ENCODE measurements at regions not wholly inside any gene's neighbourhood (a gene's known extent, or its start where the extent isn't known, plus 50 kb on each side); places are given as distances from the start of the nearest gene placed in this dataset.
A peak's percentile ranks its signal among the peaks of the same experiment; 100 is the strongest.

DNA sequence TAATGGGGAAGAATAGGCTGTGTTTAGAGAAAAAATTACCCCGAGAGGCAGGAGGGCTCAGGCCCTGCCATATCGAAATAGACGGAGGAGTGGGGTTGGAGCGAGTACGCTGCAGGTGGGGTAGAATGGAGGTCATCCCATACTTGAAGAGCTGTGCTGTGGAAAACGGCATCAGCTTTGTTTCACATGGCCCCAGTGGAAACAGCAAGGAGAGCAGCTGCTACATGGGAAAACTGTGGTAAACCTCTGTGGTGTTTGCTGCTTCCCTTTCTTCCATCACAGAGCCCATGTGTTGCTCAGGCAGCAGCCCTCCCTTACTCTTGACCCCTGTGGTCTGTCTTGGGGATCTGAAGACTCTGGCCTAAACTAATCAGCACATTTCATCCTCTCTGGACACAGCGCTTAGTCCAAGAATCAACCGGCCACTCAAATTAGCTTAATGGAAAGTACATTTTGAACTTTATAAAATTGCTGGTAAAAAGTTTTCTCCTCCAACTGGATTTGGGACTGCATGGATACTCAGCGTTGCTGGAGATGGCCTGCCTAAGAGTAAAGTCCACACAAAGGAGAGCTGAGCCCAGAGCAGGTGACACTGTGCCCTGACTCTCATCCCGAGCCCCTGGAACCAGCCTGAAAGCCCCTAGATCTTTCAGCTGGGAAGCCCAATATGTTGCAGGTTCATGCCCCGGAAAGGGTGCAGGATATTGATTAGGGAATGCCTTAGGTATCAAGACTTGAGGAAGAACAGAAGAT is 127.1 kb upstream of the GADD45A start:
- no peak for TF ChIP-seq POLR2A (IDR thresholded peaks at IDR 0.05)
- no peak for DNase-seq (ENCODE audit: low spot score in 2 of 2)
- no peaks in the 10 kb centered on the region for H3K4me1 ChIP-seq
- peak overlapping the region in 1 of 2 donors; percentile 75 for H3K27ac ChIP-seq
- no peaks in the 10 kb centered on the region for H3K9me3 ChIP-seq
- H3K4me3 ChIP-seq, result no peak overlapping the region
- no peaks in the 10 kb centered on the region for H3K27me3 ChIP-seq
- H3K36me3 ChIP-seq, result no peaks in the 10 kb centered on the region
- intact Hi-C loops (cut with DNase I; ENCODE audit: low total_unique reads), result no loop called here

DNA sequence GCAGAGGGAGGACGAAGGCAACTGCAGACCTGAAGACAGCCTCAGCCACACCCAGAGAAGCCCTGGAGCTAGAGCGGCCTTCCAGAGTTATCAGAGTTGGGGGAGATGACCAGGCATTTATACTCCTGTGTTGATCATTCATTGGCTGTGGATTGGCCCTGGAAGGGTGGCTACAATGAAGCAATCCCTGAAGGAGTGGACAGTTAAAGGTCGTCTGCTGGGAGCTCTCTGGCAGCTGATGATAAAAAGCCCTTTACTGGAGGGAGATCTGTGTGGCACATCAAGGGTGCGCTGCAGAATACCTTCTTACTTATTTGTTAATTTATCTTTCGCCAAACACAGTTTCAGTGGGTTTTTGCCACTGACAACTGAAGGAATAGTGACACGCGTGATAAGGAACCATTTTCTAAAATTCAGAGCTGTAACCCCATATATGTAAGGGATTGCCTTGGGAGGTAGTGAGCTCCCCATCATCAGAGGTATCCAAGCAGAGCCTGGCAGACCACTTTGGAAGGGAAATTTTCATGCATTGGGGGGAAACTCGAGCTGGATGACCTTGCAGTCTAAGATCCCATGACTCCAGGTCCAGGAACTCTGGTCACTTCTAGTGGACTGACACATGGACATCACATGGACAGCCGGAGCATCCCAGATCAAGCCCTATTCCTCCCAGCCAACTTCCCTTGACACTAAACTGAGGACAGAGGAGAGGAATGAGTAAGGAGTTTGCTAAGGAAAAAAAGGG is 126.4 kb upstream of the GADD45A start:
- intact Hi-C loops (cut with DNase I; ENCODE audit: low total_unique reads), result no loop called here
- DNase-seq (ENCODE audit: low spot score in 2 of 2), result no peak
- Histone ChIP-seq H3K9me3 (no peaks in the 10 kb centered on the region), H3K36me3 (no peaks in the 10 kb centered on the region), H3K27ac (peak overlapping the region; percentile 70 to 75), H3K4me1 (no peaks in the 10 kb centered on the region), H3K27me3 (no peaks in the 10 kb centered on the region), H3K4me3 (peak overlapping the region in 2 of 3 donors; percentile 28 to 55)
- TF ChIP-seq, protein P1, sequence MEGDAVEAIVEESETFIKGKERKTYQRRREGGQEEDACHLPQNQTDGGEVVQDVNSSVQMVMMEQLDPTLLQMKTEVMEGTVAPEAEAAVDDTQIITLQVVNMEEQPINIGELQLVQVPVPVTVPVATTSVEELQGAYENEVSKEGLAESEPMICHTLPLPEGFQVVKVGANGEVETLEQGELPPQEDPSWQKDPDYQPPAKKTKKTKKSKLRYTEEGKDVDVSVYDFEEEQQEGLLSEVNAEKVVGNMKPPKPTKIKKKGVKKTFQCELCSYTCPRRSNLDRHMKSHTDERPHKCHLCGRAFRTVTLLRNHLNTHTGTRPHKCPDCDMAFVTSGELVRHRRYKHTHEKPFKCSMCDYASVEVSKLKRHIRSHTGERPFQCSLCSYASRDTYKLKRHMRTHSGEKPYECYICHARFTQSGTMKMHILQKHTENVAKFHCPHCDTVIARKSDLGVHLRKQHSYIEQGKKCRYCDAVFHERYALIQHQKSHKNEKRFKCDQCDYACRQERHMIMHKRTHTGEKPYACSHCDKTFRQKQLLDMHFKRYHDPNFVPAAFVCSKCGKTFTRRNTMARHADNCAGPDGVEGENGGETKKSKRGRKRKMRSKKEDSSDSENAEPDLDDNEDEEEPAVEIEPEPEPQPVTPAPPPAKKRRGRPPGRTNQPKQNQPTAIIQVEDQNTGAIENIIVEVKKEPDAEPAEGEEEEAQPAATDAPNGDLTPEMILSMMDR (IDR thresholded peaks at IDR 0.05), result no peak
- no peak for TF ChIP-seq POLR2A (IDR thresholded peaks at IDR 0.05)
- TF ChIP-seq POLR2AphosphoS5 (IDR thresholded peaks at IDR 0.05), result no peak

DNA sequence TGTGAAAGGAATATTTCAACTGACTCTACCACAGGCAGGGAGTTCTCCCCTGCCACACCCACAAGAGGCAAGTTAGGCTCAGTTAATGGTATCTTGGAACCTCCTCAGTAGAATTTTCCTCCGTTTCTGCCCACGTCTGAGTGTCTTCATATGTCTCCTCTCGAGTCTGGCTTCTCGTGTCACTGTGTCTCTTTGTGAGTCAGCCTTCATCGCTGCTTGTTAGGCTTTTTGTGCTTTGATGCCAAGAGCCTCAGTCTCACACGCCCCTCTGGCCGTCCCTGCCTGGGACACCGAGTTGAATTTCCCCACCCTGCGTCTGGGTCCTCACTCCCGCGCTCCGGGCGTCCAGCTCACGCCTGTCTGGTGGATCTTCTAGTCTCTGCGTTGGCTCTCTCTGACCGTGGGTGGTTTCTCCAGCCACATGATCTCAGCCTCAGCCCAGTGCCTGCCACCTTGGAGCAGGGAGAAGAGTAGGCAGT is 125.7 kb upstream of the GADD45A start:
- H3K36me3 ChIP-seq, result no peaks in the 10 kb centered on the region
- H3K27ac ChIP-seq, result peak overlapping the region; percentile 70 to 75
- peak overlapping the region in 2 of 3 donors; percentile 28 to 55 for H3K4me3 ChIP-seq
- no peaks in the 10 kb centered on the region for H3K27me3 ChIP-seq
- DNase-seq (ENCODE audit: low spot score in 2 of 2), result peak in 1 of 2 donors; percentile 44
- H3K9me3 ChIP-seq, result no peaks in the 10 kb centered on the region
- intact Hi-C loops (cut with DNase I; ENCODE audit: low total_unique reads), result no loop called here
- no peaks in the 10 kb centered on the region for H3K4me1 ChIP-seq
- TF ChIP-seq POLR2AphosphoS5 (IDR thresholded peaks at IDR 0.05) (peak in 2 of 3 donors; percentile 18 to 31), POLR2A (IDR thresholded peaks at IDR 0.05) (no peak)
- TF ChIP-seq, protein P1 (IDR thresholded peaks at IDR 0.05), result no peak

DNA sequence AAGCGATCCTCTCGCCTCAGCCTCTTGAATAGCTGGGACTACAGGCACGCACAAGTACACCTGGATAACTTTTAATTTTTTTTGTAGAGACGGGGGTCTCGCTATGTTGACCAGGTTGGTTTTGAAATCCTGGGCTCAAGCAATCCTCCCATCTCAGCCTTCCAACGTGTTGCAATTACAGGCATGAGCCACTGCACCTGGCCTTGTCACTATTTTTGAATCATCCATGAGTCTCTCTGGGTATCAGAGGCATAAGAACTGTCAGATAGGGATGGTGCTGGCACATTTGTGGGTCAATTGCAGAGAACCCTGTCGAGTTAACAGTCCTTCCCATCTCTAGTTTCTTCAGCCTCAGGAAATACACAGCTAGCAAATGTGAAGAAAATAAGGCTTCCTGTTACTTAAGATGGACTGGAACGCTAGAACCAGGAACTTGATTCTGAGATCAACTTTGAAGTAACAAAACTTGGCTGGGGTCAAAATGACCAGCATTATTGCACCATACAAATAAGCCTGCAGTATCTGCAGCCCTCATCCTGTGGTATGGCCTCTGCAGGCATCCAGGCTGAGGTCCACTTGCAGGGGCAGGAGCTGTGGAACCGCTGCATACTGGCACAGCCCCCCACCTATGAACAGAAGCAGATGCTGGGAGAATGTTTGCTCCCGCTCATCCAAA is 124.3 kb upstream of the GADD45A start:
- intact Hi-C loops (cut with DNase I; ENCODE audit: low total_unique reads), result no loop called here
- no peak for DNase-seq (ENCODE audit: low spot score in 2 of 2)
- no peak for TF ChIP-seq POLR2A (IDR thresholded peaks at IDR 0.05)
- Histone ChIP-seq H3K27me3 (no peaks in the 10 kb centered on the region), H3K9me3 (no peaks in the 10 kb centered on the region), H3K36me3 (no peaks in the 10 kb centered on the region), H3K4me1 (no peaks in the 10 kb centered on the region), H3K4me3 (no peak overlapping the region), H3K27ac (peak overlapping the region in 1 of 2 donors; percentile 14)

DNA sequence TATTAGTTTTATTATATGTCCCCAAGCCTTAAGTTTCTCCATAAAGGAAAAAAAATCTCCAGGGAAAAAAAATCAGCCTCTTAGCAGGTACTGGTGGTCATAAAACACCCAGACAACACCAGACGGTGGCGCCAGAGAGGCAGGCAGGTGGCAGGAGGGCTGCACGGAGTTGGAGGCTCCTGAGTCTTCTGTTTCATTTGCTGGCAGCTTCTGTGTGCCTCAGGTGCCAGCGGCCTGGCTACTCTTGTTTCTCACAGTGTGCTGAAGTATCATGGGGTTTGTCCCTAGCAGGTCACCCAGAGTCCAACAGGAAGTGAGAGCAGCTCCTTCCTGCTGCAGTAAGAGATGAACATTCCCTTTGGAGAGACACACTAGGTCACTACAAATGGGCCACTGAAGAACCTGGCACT is 123.3 kb upstream of the GADD45A start:
- Histone ChIP-seq H3K36me3 (no peaks in the 10 kb centered on the region), H3K27me3 (no peaks in the 10 kb centered on the region), H3K4me3 (no peak overlapping the region), H3K4me1 (no peaks in the 10 kb centered on the region), H3K9me3 (no peaks in the 10 kb centered on the region), H3K27ac (peak overlapping the region; percentile 35 to 68)
- peak; percentile 83 to 91 for DNase-seq (ENCODE audit: low spot score in 2 of 2)
- TF ChIP-seq, protein P1 (IDR thresholded peaks at IDR 0.05), result peak; percentile 51 to 78 (median 72)
- peak; percentile 34 to 43 (median 41) for TF ChIP-seq POLR2AphosphoS5 (IDR thresholded peaks at IDR 0.05)
- TF ChIP-seq POLR2A (IDR thresholded peaks at IDR 0.05), result no peak
- intact Hi-C loops (cut with DNase I; ENCODE audit: low total_unique reads), result no loop called here

Measured in breast epithelium (tissue), 4 donors.